SK-N-SH treated with all-trans-retinoic acid at 6 μM for 48 hours (cell line): ENCODE measurements at regions not wholly inside any gene's neighbourhood (a gene's known extent, or its start where the extent isn't known, plus 50 kb on each side); places are given as distances from the start of the nearest gene placed in this dataset.

ENCODE experiments used
- ARNTL ChIP-seq: fragments of 450-650 bp; formaldehyde crosslinking; IDR thresholded peaks from 2 replicates; pipeline ENCODE4 v1.5.0; 2020; ENCODE audit warnings: low read depth, mild to moderate bottlenecking, moderate library complexity, borderline replicate concordance
- PPARA ChIP-seq: fragments of 250-450 bp; sonication (Bioruptor Pico); IDR thresholded peaks from 2 replicates; pipeline ENCODE4 v1.5.0; 2020; ENCODE audit warnings: mild to moderate bottlenecking, borderline replicate concordance
- RARB ChIP-seq: fragments of 250-450 bp; sonication (Bioruptor Pico); IDR thresholded peaks from 2 replicates; pipeline ENCODE4 v1.8.0; 2021; ENCODE audit warnings: mild to moderate bottlenecking, moderate library complexity
- SNAI2 ChIP-seq: fragments of 250-450 bp; sonication (Bioruptor Pico); IDR thresholded peaks from 2 replicates; pipeline ENCODE4 v1.5.0; 2020; ENCODE audit warnings: mild to moderate bottlenecking, moderate library complexity
- TCF4 ChIP-seq: fragments of 250-450 bp; sonication (Bioruptor Pico); IDR thresholded peaks from 2 replicates; pipeline ENCODE4 v1.8.0; 2021; ENCODE audit warnings: mild to moderate bottlenecking, moderate library complexity, borderline replicate concordance
- TOX ChIP-seq: fragments of 250-450 bp; sonication (Bioruptor Pico); IDR thresholded peaks from 2 replicates; pipeline ENCODE4 v1.8.0; 2021; ENCODE audit warnings: mild to moderate bottlenecking, moderate library complexity, borderline replicate concordance
- ZC3H10 ChIP-seq: fragments of 250-450 bp; sonication (Bioruptor Pico); IDR thresholded peaks from 2 replicates; pipeline ENCODE4 v1.5.1; 2021; ENCODE audit warnings: mild to moderate bottlenecking, moderate library complexity
- ZFP3 ChIP-seq: fragments of 250-450 bp; sonication (Bioruptor Pico); IDR thresholded peaks from 2 replicates; pipeline ENCODE4 v1.5.0; 2020; ENCODE audit warnings: mild to moderate bottlenecking, moderate library complexity
- ZNF565 ChIP-seq: fragments of 450-650 bp; formaldehyde crosslinking; conservative IDR thresholded peaks from 2 replicates; pipeline ENCODE4 v1.5.0; 2020; ENCODE audit warnings: low read depth, mild to moderate bottlenecking, moderate library complexity
- ZNF8 ChIP-seq: fragments of 450-650 bp; formaldehyde crosslinking; IDR thresholded peaks from 2 replicates; pipeline ENCODE4 v1.5.0; 2020; ENCODE audit warnings: mild to moderate bottlenecking, moderate library complexity
- TF ChIP-seq, protein P1 (sequence below): fragments of 250-450 bp; sonication (Bioruptor Pico); IDR thresholded peaks from 2 replicates; pipeline ENCODE4 v1.8.0; 2020; ENCODE audit warnings: mild to moderate bottlenecking, moderate library complexity, borderline replicate concordance
- TF ChIP-seq, protein P2 (sequence below): fragments of 250-450 bp; sonication (Bioruptor Pico); IDR thresholded peaks from 2 replicates; pipeline ENCODE4 v1.5.1; 2020; ENCODE audit warnings: low read depth, mild to moderate bottlenecking, moderate library complexity

DNA sequence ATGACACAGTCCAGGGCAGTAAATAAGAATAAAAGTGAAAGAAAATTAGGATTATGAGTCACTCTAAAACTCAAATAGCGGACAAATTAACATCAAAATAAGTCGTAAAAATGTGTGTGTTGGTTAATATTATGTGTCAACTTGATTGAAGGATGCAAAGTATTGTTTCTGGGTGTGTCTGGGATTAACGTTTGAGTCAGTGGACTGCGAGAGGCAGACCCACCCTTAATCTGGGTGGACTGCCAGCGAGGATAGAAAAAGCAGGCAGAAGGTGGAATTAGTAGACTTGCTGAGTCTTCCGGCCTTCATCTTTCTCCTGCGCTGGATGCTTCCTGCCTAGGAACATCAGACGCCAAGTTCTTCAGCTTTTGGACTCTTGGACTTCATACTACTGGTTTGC is 324.3 kb upstream of the PCDH10 start:
- no peak for TF ChIP-seq ARNTL (CRISPR knock-in tag)
- TF ChIP-seq PPARA (CRISPR knock-in tag), result no peak
- TF ChIP-seq, protein P1, sequence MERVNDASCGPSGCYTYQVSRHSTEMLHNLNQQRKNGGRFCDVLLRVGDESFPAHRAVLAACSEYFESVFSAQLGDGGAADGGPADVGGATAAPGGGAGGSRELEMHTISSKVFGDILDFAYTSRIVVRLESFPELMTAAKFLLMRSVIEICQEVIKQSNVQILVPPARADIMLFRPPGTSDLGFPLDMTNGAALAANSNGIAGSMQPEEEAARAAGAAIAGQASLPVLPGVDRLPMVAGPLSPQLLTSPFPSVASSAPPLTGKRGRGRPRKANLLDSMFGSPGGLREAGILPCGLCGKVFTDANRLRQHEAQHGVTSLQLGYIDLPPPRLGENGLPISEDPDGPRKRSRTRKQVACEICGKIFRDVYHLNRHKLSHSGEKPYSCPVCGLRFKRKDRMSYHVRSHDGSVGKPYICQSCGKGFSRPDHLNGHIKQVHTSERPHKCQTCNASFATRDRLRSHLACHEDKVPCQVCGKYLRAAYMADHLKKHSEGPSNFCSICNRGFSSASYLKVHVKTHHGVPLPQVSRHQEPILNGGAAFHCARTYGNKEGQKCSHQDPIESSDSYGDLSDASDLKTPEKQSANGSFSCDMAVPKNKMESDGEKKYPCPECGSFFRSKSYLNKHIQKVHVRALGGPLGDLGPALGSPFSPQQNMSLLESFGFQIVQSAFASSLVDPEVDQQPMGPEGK (CRISPR knock-in tag), result no peak
- TF ChIP-seq ZNF565 (CRISPR knock-in tag), result no peak
- TF ChIP-seq, protein P2, sequence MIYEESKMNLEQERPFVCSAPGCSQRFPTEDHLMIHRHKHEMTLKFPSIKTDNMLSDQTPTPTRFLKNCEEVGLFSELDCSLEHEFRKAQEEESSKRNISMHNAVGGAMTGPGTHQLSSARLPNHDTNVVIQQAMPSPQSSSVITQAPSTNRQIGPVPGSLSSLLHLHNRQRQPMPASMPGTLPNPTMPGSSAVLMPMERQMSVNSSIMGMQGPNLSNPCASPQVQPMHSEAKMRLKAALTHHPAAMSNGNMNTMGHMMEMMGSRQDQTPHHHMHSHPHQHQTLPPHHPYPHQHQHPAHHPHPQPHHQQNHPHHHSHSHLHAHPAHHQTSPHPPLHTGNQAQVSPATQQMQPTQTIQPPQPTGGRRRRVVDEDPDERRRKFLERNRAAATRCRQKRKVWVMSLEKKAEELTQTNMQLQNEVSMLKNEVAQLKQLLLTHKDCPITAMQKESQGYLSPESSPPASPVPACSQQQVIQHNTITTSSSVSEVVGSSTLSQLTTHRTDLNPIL, result no peak
- TF ChIP-seq TOX (CRISPR knock-in tag), result no peak
- TF ChIP-seq ZC3H10, result no peak
- TF ChIP-seq TCF4, result no peak
- no peak for TF ChIP-seq SNAI2 (CRISPR knock-in tag)
- no peak for TF ChIP-seq ZNF8 (CRISPR knock-in tag)
- TF ChIP-seq ZFP3, result no peak
- no peak for TF ChIP-seq RARB (CRISPR knock-in tag)
